IMR-90 (cell line): ENCODE measurements at regions not wholly inside any gene's neighbourhood (a gene's known extent, or its start where the extent isn't known, plus 50 kb on each side); places are given as distances from the start of the nearest gene placed in this dataset.

Experiments
- ATAC-seq: fragments of 200-7000 bp; cut with Tn5 transposase; 2 replicates; pipeline ENCODE4 v1.9.1; 2020; ENCODE audit warnings: low read depth, mild to moderate bottlenecking, moderate library complexity
- BruUV-seq: library from RNA; stranded (reverse); fragments of 400-500 nt; replicated peaks from 2 replicates; lab custom pipeline; 2021; lab: Mats Ljungman, UMichigan
- CTCF ChIA-PET: fragments of 300-600 bp; formaldehyde crosslinking; extraction: SDS; loops from one replicate; lab custom pipeline; 2021; ENCODE audit warnings: antibody characterized with exemption; lab: Yijun Ruan, JAX
- POLR2A ChIA-PET: fragments of 300-600 bp; sonication (Branson Sonifier 250); formaldehyde crosslinking; loops from one replicate; lab custom pipeline; 2022; ENCODE audit warnings: antibody characterized with exemption; ENCODE audit not compliant: unreplicated experiment; lab: Charles Lee
- DNase-seq: peaks from one replicate; pipeline ENCODE4 v3.0.0; 2013
- H2AFZ ChIP-seq: replicated peaks from 2 replicates; pipeline ENCODE3; 2013; ENCODE audit warnings: low read length, mild to moderate bottlenecking; ENCODE audit not compliant: poor library complexity
- H2AK5ac ChIP-seq: 2 replicates; pipeline ENCODE4 v1.6.1; 2013; ENCODE audit warnings: low read depth, low read length, inconsistent platforms
- H2AK9ac ChIP-seq: replicated peaks from 2 replicates; pipeline ENCODE3; 2013; ENCODE audit warnings: mild to moderate bottlenecking, low read depth, low read length, moderate library complexity; ENCODE audit not compliant: poor library complexity
- H2BK120ac ChIP-seq: 2 replicates; pipeline ENCODE4 v1.6.1; 2013; ENCODE audit warnings: low read depth, low read length, inconsistent platforms
- H2BK15ac ChIP-seq: 3 replicates; pipeline ENCODE4 v1.6.1; 2013; ENCODE audit warnings: low read depth, low read length, inconsistent platforms
- H2BK20ac ChIP-seq: 2 replicates; pipeline ENCODE4 v1.6.1; 2013; ENCODE audit warnings: low read depth, mild to moderate bottlenecking, inconsistent platforms, low read length, moderate library complexity
- H2BK5ac ChIP-seq: 2 replicates; pipeline ENCODE4 v1.6.1; 2013; ENCODE audit warnings: mild to moderate bottlenecking, low read depth, low read length, inconsistent platforms; ENCODE audit not compliant: poor library complexity, severe bottlenecking
- H3K14ac ChIP-seq: replicated peaks from 2 replicates; pipeline ENCODE4 v1.6.1; 2013; ENCODE audit warnings: low read depth, low read length, inconsistent platforms
- H3K18ac ChIP-seq: 2 replicates; pipeline ENCODE4 v1.6.1; 2013; ENCODE audit warnings: low read depth, low read length, control low read depth
- H3K23ac ChIP-seq: 2 replicates; pipeline ENCODE4 v1.6.1; 2013; ENCODE audit warnings: low read depth, low read length, inconsistent platforms
- H3K27ac ChIP-seq: 2 replicates; pipeline ENCODE4 v1.5.1; 2013; ENCODE audit warnings: mild to moderate bottlenecking, control low read depth, low read length; ENCODE audit not compliant: insufficient read depth
- H3K27me3 ChIP-seq: 2 replicates; pipeline ENCODE4 v1.6.1; 2013; ENCODE audit warnings: low read length; ENCODE audit not compliant: control insufficient read depth, insufficient read depth
- H3K36me3 ChIP-seq: 2 replicates; pipeline ENCODE4 v1.6.1; 2013; ENCODE audit warnings: low read length, mixed read lengths; ENCODE audit not compliant: control insufficient read depth, insufficient read depth
- H3K4ac ChIP-seq: 2 replicates; pipeline ENCODE4 v1.6.1; 2013; ENCODE audit warnings: low read depth, low read length, inconsistent platforms
- H3K4me1 ChIP-seq: 2 replicates; pipeline ENCODE4 v1.6.1; 2013; ENCODE audit warnings: low read length, mixed read lengths; ENCODE audit not compliant: control insufficient read depth, insufficient read depth
- H3K4me2 ChIP-seq: 2 replicates; pipeline ENCODE4 v1.6.1; 2013; ENCODE audit warnings: low read depth, mild to moderate bottlenecking, control low read depth, low read length, moderate library complexity
- H3K4me3 ChIP-seq: 2 replicates; pipeline ENCODE4 v1.5.1; 2013; ENCODE audit warnings: low read depth, mild to moderate bottlenecking, control low read depth, low read length, moderate library complexity; ENCODE audit not compliant: insufficient read depth
- H3K56ac ChIP-seq: 2 replicates; pipeline ENCODE4 v1.6.1; 2013; ENCODE audit warnings: low read length, inconsistent platforms; ENCODE audit not compliant: insufficient read depth; ENCODE audit errors: extremely low read depth
- H3K79me1 ChIP-seq, 2 experiments: 2 replicates each; pipeline ENCODE4 v1.6.1; 2013; ENCODE audit warnings: low read length in 2 of 2, inconsistent platforms in 1 of 2, low read depth in 1 of 2
- H3K9ac ChIP-seq: 2 replicates; pipeline ENCODE4 v1.6.1; 2013; ENCODE audit warnings: low read depth, low read length, control low read depth
- H3K9me1 ChIP-seq: 2 replicates; pipeline ENCODE4 v1.6.1; 2013; ENCODE audit warnings: low read length, inconsistent platforms; ENCODE audit not compliant: insufficient read depth
- H3K9me3 ChIP-seq: 2 replicates; pipeline ENCODE4 v1.6.1; 2013; ENCODE audit warnings: low read length; ENCODE audit not compliant: control insufficient read depth, insufficient read depth
- H4K20me1 ChIP-seq: 2 replicates; pipeline ENCODE4 v1.6.1; 2013; ENCODE audit warnings: low read length, inconsistent platforms; ENCODE audit not compliant: insufficient read depth
- H4K5ac ChIP-seq: 2 replicates; pipeline ENCODE4 v1.6.1; 2013; ENCODE audit warnings: mild to moderate bottlenecking, low read depth, low read length, control low read depth
- H4K8ac ChIP-seq, 2 experiments: 2 replicates each; pipeline ENCODE4 v1.6.1; 2013; ENCODE audit warnings: low read depth in 2 of 2, low read length in 2 of 2, control low read depth in 1 of 2, inconsistent platforms in 1 of 2
- H4K91ac ChIP-seq: 2 replicates; pipeline ENCODE4 v1.6.1; 2013; ENCODE audit warnings: low read depth, low read length, inconsistent platforms; ENCODE audit not compliant: insufficient read depth
- BHLHE40 ChIP-seq: fragments of 150-350 bp; IDR thresholded peaks from 2 replicates; pipeline ENCODE4 v1.6.1; 2016; ENCODE audit warnings: mild to moderate bottlenecking, low read depth, low read length
- CEBPB ChIP-seq: IDR thresholded peaks from 2 replicates; pipeline ENCODE4 v1.6.1; 2012; ENCODE audit warnings: low read depth, low read length, improper control_type of control experiment
- CHD1 ChIP-seq: IDR thresholded peaks from 2 replicates; pipeline ENCODE4 v1.6.1; 2012; ENCODE audit warnings: low read depth, low read length, improper control_type of control experiment
- FOS ChIP-seq: fragments of 150-350 bp; IDR thresholded peaks from 2 replicates; pipeline ENCODE4 v1.6.1; 2016; ENCODE audit warnings: low read depth, low read length
- MAFK ChIP-seq: IDR thresholded peaks from 2 replicates; pipeline ENCODE4 v1.6.1; 2012; ENCODE audit warnings: low read depth, low read length, improper control_type of control experiment
- NFE2L2 ChIP-seq: fragments of 150-350 bp; IDR thresholded peaks from 2 replicates; pipeline ENCODE4 v1.6.1; 2016; ENCODE audit warnings: low read depth, mild to moderate bottlenecking, low read length
- POLR2A ChIP-seq: IDR thresholded peaks from 2 replicates; pipeline ENCODE4 v1.6.1; 2012; ENCODE audit warnings: mild to moderate bottlenecking, low read depth, low read length
- RAD21 ChIP-seq: IDR thresholded peaks from 2 replicates; pipeline ENCODE4 v1.6.1; 2012; ENCODE audit warnings: low read length, improper control_type of control experiment
- RCOR1 ChIP-seq: IDR thresholded peaks from 2 replicates; pipeline ENCODE4 v1.6.1; 2012; ENCODE audit warnings: mild to moderate bottlenecking, low read length, improper control_type of control experiment; ENCODE audit not compliant: insufficient replicate concordance
- RFX5 ChIP-seq: IDR thresholded peaks from 2 replicates; pipeline ENCODE4 v1.8.0; 2012; ENCODE audit warnings: low read depth, mild to moderate bottlenecking, low read length, moderate library complexity
- SMC3 ChIP-seq: fragments of 150-350 bp; IDR thresholded peaks from 2 replicates; pipeline ENCODE4 v1.6.1; 2016; ENCODE audit warnings: low read depth, mild to moderate bottlenecking, antibody characterized with exemption, low read length, moderate library complexity
- WGBS, 2 experiments: methylation state at CpG; one replicate each; pipeline versions ENCODE4 v1.1.5 to v1.1.7; 2013; ENCODE audit warnings: missing lambda C conversion rate in 2 of 2; ENCODE audit not compliant: insufficient read length in 1 of 2; ENCODE audit errors: extremely low coverage in 2 of 2; 5-methylcytosine and 5-hydroxymethylcytosine counted together
- dilution Hi-C: fragments of 300-500 bp; cut with HindIII; formaldehyde crosslinking; loops from one replicate; pipeline ENCODE4 v1.14.3; 2018; ENCODE audit warnings: low sequenced_read_pairs; ENCODE audit not compliant: unreplicated experiment
- in situ Hi-C: fragments of 300-500 bp; cut with MboI; formaldehyde crosslinking; loops from 3 replicates; pipeline ENCODE4 v1.14.3; 2019; ENCODE audit warnings: low sequenced_read_pairs, inconsistent platforms, mixed read lengths
- intact Hi-C: fragments of 100-400 bp; cut with micrococcal nuclease; formaldehyde crosslinking; loops from 2 replicates; pipeline ENCODE4 v1.10.0; 2022
- TF ChIP-seq, protein P1 (sequence below): fragments of 150-350 bp; IDR thresholded peaks from 2 replicates; pipeline ENCODE4 v1.6.1; 2017; ENCODE audit warnings: mild to moderate bottlenecking, antibody characterized with exemption, low read length, low read depth
- TF ChIP-seq, protein P2 (sequence below): conservative IDR thresholded peaks from 2 replicates; pipeline ENCODE4 v1.5.1; 2012; ENCODE audit warnings: mild to moderate bottlenecking, low read depth, low read length, improper control_type of control experiment

DNA sequence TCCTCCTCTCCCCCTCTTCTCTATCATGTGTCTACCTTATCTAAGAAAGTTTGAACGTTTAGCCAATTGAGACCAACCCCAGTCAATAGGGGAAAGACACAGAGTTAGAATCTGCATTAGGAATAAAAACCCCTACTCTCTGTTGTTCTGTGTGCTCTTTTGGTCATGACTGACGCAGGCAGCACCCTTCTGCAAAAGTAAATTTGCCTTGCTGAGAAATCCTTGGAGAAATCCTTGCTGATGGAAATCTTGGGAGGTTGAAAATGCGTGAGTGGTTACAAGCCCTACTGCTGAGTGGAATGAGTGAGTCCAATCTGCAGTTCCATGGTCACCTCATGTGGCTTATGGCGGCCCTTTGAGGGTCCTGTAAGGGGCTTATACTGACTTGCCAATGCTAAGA is 145.2 kb downstream of the AASDHPPT start:
- Histone ChIP-seq H3K9me3 (peaks cover 7% of the 10 kb centered on the region), H2BK120ac (no peak overlapping the region), H3K9me1 (no peaks in the 10 kb centered on the region), H4K91ac (no peak overlapping the region), H2BK15ac (no peak overlapping the region), H2AK5ac (no peak overlapping the region), H2AK9ac (no peak overlapping the region), H4K20me1 (no peaks in the 10 kb centered on the region), H3K36me3 (no peaks in the 10 kb centered on the region), H2AFZ (no peak overlapping the region), H3K27ac (no peak overlapping the region), H3K23ac (no peak overlapping the region), H4K8ac (no peak overlapping the region), H3K27me3 (no peaks in the 10 kb centered on the region), H3K4me1 (no peaks in the 10 kb centered on the region), H3K14ac (no peak overlapping the region), H3K9ac (no peak overlapping the region), H3K4ac (no peak overlapping the region), H3K4me3 (no peak overlapping the region), H3K4me2 (no peak overlapping the region), H2BK20ac (no peak overlapping the region), H3K56ac (no peak overlapping the region), H3K79me1 (no peaks in the 10 kb centered on the region), H2BK5ac (no peak overlapping the region), H3K18ac (no peak overlapping the region), H4K5ac (no peak overlapping the region)
- intact Hi-C loops (no loop called here), in situ Hi-C loops (no loop called here), dilution Hi-C loops (no loop called here)
- BruUV-seq: no TSS peak
- POLR2A ChIA-PET: no interaction called here
- DNase-seq (no peak), ATAC-seq (no peak)
- CTCF ChIA-PET: no interaction called here
- TF ChIP-seq RCOR1: no peak
- no peak for TF ChIP-seq MAFK
- no peak for TF ChIP-seq SMC3
- no peak for TF ChIP-seq POLR2A
- no peak for TF ChIP-seq RAD21
- no peak for TF ChIP-seq NFE2L2
- no peak for TF ChIP-seq BHLHE40
- TF ChIP-seq CEBPB: no peak
- no peak for TF ChIP-seq RFX5
- no peak for TF ChIP-seq CHD1
- TF ChIP-seq, protein P1, sequence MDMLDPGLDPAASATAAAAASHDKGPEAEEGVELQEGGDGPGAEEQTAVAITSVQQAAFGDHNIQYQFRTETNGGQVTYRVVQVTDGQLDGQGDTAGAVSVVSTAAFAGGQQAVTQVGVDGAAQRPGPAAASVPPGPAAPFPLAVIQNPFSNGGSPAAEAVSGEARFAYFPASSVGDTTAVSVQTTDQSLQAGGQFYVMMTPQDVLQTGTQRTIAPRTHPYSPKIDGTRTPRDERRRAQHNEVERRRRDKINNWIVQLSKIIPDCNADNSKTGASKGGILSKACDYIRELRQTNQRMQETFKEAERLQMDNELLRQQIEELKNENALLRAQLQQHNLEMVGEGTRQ: no peak
- no peak for TF ChIP-seq FOS
- TF ChIP-seq, protein P2, sequence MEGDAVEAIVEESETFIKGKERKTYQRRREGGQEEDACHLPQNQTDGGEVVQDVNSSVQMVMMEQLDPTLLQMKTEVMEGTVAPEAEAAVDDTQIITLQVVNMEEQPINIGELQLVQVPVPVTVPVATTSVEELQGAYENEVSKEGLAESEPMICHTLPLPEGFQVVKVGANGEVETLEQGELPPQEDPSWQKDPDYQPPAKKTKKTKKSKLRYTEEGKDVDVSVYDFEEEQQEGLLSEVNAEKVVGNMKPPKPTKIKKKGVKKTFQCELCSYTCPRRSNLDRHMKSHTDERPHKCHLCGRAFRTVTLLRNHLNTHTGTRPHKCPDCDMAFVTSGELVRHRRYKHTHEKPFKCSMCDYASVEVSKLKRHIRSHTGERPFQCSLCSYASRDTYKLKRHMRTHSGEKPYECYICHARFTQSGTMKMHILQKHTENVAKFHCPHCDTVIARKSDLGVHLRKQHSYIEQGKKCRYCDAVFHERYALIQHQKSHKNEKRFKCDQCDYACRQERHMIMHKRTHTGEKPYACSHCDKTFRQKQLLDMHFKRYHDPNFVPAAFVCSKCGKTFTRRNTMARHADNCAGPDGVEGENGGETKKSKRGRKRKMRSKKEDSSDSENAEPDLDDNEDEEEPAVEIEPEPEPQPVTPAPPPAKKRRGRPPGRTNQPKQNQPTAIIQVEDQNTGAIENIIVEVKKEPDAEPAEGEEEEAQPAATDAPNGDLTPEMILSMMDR: no peak
- WGBS, 2 experiments: 17% methylated on average over 1 of the region's 4 CpGs; no CpG with 5 or more reads in 1 of the 2 experiments
